B cell (primary cell): ENCODE measurements at regions not wholly inside any gene's neighbourhood (a gene's known extent, or its start where the extent isn't known, plus 50 kb on each side); places are given as distances from the start of the nearest gene placed in this dataset.

ENCODE experiments used
- EZH2 ChIP-seq: IDR thresholded peaks from 2 replicates; pipeline ENCODE4 v1.6.1; 2012; ENCODE audit warnings: borderline replicate concordance, low read depth, mild to moderate bottlenecking, moderate library complexity, low read length; ENCODE audit not compliant: insufficient read depth, poor library complexity, severe bottlenecking
- TF ChIP-seq, protein P1 (sequence below): fragments of 200-600 bp; IDR thresholded peaks from one replicate; pipeline ENCODE4 v1.8.0; 2022; ENCODE audit warnings: antibody characterized with exemption, mild to moderate bottlenecking

DNA sequence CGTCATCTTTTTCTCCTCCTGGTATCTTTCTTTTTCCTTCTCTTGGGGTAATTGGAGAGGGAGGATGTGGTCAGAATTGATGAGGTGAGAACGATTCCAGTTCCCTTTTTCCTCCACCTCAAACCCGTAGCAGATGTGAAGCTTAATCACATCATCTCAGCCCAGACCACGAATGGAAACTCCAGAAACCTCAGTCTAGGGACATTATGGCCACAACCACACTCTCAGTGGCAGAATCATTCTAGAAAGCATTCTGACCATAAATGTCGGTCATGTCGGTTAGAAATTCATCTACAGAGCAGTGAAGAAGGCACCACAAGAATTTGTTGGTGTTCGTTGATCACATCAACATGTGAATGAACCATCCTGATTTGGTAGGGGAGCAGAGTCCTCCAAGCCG, 78.7 kb downstream of the GATA3 start:
- TF ChIP-seq, protein P1, sequence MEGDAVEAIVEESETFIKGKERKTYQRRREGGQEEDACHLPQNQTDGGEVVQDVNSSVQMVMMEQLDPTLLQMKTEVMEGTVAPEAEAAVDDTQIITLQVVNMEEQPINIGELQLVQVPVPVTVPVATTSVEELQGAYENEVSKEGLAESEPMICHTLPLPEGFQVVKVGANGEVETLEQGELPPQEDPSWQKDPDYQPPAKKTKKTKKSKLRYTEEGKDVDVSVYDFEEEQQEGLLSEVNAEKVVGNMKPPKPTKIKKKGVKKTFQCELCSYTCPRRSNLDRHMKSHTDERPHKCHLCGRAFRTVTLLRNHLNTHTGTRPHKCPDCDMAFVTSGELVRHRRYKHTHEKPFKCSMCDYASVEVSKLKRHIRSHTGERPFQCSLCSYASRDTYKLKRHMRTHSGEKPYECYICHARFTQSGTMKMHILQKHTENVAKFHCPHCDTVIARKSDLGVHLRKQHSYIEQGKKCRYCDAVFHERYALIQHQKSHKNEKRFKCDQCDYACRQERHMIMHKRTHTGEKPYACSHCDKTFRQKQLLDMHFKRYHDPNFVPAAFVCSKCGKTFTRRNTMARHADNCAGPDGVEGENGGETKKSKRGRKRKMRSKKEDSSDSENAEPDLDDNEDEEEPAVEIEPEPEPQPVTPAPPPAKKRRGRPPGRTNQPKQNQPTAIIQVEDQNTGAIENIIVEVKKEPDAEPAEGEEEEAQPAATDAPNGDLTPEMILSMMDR, result no peak
- no peak for TF ChIP-seq EZH2
